Astrocyte (in vitro differentiated cells and primary cell): ENCODE measurements at regions not wholly inside any gene's neighbourhood (a gene's known extent, or its start where the extent isn't known, plus 50 kb on each side); places are given as distances from the start of the nearest gene placed in this dataset.
"Not testable (repeated sequence)": the region's sequence is repeated elsewhere in the genome, so short reads cannot be mapped to it uniquely, and the experiment has no call there.

Experiments
- DNase-seq: peaks from one replicate; pipeline ENCODE4 v3.0.0-alpha.2; 2010; ENCODE audit warnings: low read depth
- FAIRE-seq: peaks from 2 replicates; lab custom pipeline; 2011; peaks lifted over from hg19 to GRCh38; lab: Jason Lieb, UNC
- H2AFZ ChIP-seq: 2 replicates; pipeline ENCODE4 v1.6.0; 2012; ENCODE audit warnings: low read depth, low read length, inconsistent platforms
- H3K27ac ChIP-seq: 2 replicates; pipeline ENCODE4 v1.5.1; 2011; ENCODE audit warnings: low read depth, low read length, inconsistent platforms
- H3K27me3 ChIP-seq: 2 replicates; pipeline ENCODE4 v1.6.0; 2011; ENCODE audit warnings: low read length, inconsistent platforms; ENCODE audit not compliant: insufficient read depth
- H3K36me3 ChIP-seq: 2 replicates; pipeline ENCODE4 v1.5.1; 2011; ENCODE audit warnings: low read length, inconsistent platforms; ENCODE audit not compliant: insufficient read depth
- H3K4me1 ChIP-seq: 2 replicates; pipeline ENCODE4 v1.5.1; 2011; ENCODE audit warnings: low read length, inconsistent platforms; ENCODE audit not compliant: insufficient read depth
- H3K4me2 ChIP-seq: 2 replicates; pipeline ENCODE4 v1.6.0; 2012; ENCODE audit warnings: low read length, inconsistent platforms
- H3K4me3 ChIP-seq: 2 replicates; pipeline ENCODE4 v1.5.1; 2011; ENCODE audit warnings: low read depth, mild to moderate bottlenecking, low read length, inconsistent platforms; ENCODE audit not compliant: insufficient read depth
- H3K79me2 ChIP-seq: 2 replicates; pipeline ENCODE4 v1.6.0; 2012; ENCODE audit warnings: mild to moderate bottlenecking, low read length, inconsistent platforms; ENCODE audit not compliant: insufficient read depth
- H3K9ac ChIP-seq: 2 replicates; pipeline ENCODE4 v1.6.0; 2012; ENCODE audit warnings: mild to moderate bottlenecking, low read length, inconsistent platforms
- H3K9me3 ChIP-seq: 2 replicates; pipeline ENCODE4 v1.5.1; 2012; ENCODE audit warnings: low read depth, mild to moderate bottlenecking, low read length, inconsistent platforms; ENCODE audit not compliant: insufficient read depth
- H4K20me1 ChIP-seq: 2 replicates; pipeline ENCODE4 v1.6.0; 2012; ENCODE audit warnings: low read length, inconsistent platforms; ENCODE audit not compliant: insufficient read depth
- H3K27ac Mint-ChIP-seq: one replicate; pipeline ENCODE4 v1.8.0; 2021; ENCODE audit warnings: mild to moderate bottlenecking, mixed read lengths; ENCODE audit not compliant: unreplicated experiment
- H3K27me3 Mint-ChIP-seq: one replicate; pipeline ENCODE4 v1.8.0; 2021; ENCODE audit warnings: low read depth, mixed read lengths; ENCODE audit not compliant: unreplicated experiment
- H3K36me3 Mint-ChIP-seq: one replicate; pipeline ENCODE4 v1.8.0; 2021; ENCODE audit warnings: low read depth, mixed read lengths; ENCODE audit not compliant: unreplicated experiment
- H3K4me1 Mint-ChIP-seq: one replicate; pipeline ENCODE4 v1.8.0; 2021; ENCODE audit warnings: low read depth, mixed read lengths; ENCODE audit not compliant: unreplicated experiment
- H3K4me3 Mint-ChIP-seq: one replicate; pipeline ENCODE4 v1.8.0; 2021; ENCODE audit warnings: mild to moderate bottlenecking, moderate library complexity, mixed read lengths; ENCODE audit not compliant: unreplicated experiment
- H3K9me3 Mint-ChIP-seq: one replicate; pipeline ENCODE4 v1.8.0; 2021; ENCODE audit warnings: mild to moderate bottlenecking, mixed read lengths; ENCODE audit not compliant: unreplicated experiment
- EZH2 ChIP-seq: IDR thresholded peaks from 2 replicates; pipeline ENCODE4 v1.6.1; 2012; ENCODE audit warnings: mild to moderate bottlenecking, low read length, inconsistent platforms; ENCODE audit not compliant: insufficient read depth
- TF ChIP-seq, protein P1 (sequence below): IDR thresholded peaks from 2 replicates; pipeline ENCODE4 v1.5.1; 2011; ENCODE audit warnings: low read depth, mild to moderate bottlenecking, inconsistent platforms, low read length, moderate library complexity; ENCODE audit not compliant: insufficient read depth

DNA sequence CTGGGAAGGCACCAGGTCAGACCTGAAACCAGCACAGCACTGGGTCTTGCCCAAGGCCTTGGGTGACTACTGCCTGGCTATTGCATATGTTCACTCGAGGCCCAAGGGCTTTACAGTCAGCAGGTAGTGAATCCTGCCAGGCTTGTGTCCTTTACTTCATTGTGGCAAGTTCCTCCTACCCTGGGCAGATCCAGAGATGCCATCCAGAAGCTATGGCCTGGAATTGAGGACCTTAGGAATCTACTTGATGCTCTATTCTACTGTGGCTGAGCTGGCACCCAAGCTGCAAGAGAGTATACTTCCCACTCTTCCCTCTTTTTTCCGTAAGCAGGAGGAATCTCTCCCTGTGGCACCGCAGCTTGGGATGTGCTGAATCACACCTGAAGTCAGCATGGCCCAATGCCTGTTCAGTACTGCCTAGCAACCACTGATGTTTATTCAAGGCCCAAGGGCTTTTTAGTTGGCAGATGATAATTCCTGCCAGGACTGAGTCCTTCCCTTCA is 246.7 kb upstream of the CTBP2 start:
- Histone ChIP-seq H3K4me2 (no peak overlapping the region), H3K9me3 (no peaks in the 10 kb centered on the region), H3K79me2 (no peaks in the 10 kb centered on the region), H3K4me3 (no peak overlapping the region), H3K27me3 (no peaks in the 10 kb centered on the region), H4K20me1 (no peaks in the 10 kb centered on the region), H2AFZ (no peak overlapping the region), H3K4me1 (peaks cover 7% of the 10 kb centered on the region), H3K27ac (no peak overlapping the region), H3K9ac (no peak overlapping the region), H3K36me3 (no peaks in the 10 kb centered on the region)
- Mint-ChIP-seq H3K27me3 (peaks cover 9% of the 10 kb centered on the region), H3K36me3 (no peaks in the 10 kb centered on the region), H3K4me3 (no peak overlapping the region), H3K4me1 (peaks cover 1% of the 10 kb centered on the region), H3K27ac (no peak overlapping the region), H3K9me3 (peaks cover 13% of the 10 kb centered on the region)
- DNase-seq (peak; percentile 37), FAIRE-seq (no peak)
- no peak for TF ChIP-seq EZH2
- TF ChIP-seq, protein P1, sequence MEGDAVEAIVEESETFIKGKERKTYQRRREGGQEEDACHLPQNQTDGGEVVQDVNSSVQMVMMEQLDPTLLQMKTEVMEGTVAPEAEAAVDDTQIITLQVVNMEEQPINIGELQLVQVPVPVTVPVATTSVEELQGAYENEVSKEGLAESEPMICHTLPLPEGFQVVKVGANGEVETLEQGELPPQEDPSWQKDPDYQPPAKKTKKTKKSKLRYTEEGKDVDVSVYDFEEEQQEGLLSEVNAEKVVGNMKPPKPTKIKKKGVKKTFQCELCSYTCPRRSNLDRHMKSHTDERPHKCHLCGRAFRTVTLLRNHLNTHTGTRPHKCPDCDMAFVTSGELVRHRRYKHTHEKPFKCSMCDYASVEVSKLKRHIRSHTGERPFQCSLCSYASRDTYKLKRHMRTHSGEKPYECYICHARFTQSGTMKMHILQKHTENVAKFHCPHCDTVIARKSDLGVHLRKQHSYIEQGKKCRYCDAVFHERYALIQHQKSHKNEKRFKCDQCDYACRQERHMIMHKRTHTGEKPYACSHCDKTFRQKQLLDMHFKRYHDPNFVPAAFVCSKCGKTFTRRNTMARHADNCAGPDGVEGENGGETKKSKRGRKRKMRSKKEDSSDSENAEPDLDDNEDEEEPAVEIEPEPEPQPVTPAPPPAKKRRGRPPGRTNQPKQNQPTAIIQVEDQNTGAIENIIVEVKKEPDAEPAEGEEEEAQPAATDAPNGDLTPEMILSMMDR: no peak

DNA sequence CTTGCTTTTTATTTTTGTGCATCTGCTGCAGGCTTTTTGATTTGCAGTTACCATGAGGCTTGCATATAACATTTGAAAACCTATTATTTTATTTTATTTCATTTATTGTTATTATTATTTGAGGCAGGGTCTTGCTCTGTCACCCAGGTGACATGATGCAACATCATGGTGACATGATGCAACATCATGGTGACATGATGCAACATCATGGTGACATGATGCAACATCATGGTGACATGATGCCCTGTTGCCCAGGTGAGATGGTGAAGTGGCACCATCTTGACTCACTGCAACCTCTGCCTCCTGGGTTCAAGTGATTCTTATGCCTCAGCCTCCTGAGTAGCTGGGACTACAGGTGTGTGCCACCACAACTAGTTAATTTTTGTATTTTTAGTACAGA is 244.5 kb upstream of the CTBP2 start:
- not testable (repeated sequence) for FAIRE-seq, H3K27ac Mint-ChIP-seq, H3K27me3 Mint-ChIP-seq, H3K4me3 Mint-ChIP-seq, H3K36me3 Mint-ChIP-seq, H3K9ac ChIP-seq, DNase-seq, H3K4me3 ChIP-seq, H3K9me3 Mint-ChIP-seq, H3K4me1 Mint-ChIP-seq, H2AFZ ChIP-seq, H3K4me2 ChIP-seq, H3K9me3 ChIP-seq, H3K36me3 ChIP-seq, H3K27me3 ChIP-seq, H3K27ac ChIP-seq, H4K20me1 ChIP-seq, H3K79me2 ChIP-seq, H3K4me1 ChIP-seq

DNA sequence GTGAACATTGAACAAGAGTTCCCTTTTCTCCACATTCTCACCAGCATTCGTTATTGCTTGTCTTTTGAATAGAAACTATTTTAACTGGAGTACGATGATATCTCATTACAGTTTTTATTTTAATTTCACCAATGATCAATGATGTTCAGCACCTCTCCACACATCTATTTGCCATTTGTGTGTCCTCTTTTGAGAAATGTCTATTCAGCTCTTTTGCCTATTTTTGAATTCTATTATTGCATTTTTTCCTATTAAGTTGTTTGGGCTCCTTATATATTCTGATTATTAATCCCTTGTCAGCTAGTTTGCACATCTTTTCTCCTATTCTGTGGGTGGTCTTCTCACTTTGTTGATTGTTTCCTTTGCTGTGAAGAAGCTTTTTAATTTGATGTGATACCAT is 241.1 kb upstream of the CTBP2 start:
- Mint-ChIP-seq H3K27me3 (no peaks in the 10 kb centered on the region), H3K4me1 (peaks cover 4% of the 10 kb centered on the region), H3K36me3 (no peaks in the 10 kb centered on the region), H3K9me3 (peaks cover 6% of the 10 kb centered on the region), H3K4me3 (no peak overlapping the region), H3K27ac (no peak overlapping the region)
- Histone ChIP-seq H3K9me3 (no peaks in the 10 kb centered on the region), H2AFZ (no peak overlapping the region), H3K79me2 (no peaks in the 10 kb centered on the region), H3K27me3 (no peaks in the 10 kb centered on the region), H3K36me3 (no peaks in the 10 kb centered on the region), H3K27ac (no peak overlapping the region), H4K20me1 (no peaks in the 10 kb centered on the region), H3K9ac (no peak overlapping the region), H3K4me2 (no peak overlapping the region), H3K4me3 (no peak overlapping the region), H3K4me1 (no peaks in the 10 kb centered on the region)
- TF ChIP-seq, protein P1: no peak
- no peak for TF ChIP-seq EZH2
- DNase-seq (no peak), FAIRE-seq (no peak)
